ENCODE measurements at regions not wholly inside any gene's neighbourhood (a gene's known extent, or its start where the extent isn't known, plus 50 kb on each side); places are given as distances from the start of the nearest gene placed in this dataset.

DNA sequence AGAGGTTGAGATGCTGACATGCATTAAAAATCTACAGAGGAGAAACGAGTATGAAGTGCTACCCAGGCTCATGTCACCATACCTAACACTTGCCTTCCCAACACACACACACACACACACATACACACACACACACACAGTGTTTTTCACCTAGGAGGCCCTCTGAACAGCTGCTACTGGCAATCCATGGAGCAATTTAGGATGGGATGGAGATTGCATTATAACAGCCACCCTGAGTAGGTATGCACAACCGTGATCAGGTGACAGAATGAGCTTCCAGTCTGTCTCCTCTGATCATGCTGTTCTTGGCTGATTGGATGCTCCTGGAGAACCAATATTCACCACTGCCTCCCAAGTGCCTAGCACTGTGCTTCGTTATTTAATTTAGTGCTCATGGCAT is 528.5 kb upstream of the CDH5 start:
- in situ Hi-C loops (cut with HindIII; ENCODE audit: extremely low pct_ligation_motif_present, low pct_unique_long_range_greater_than_20kb): no loop called here
- BruUV-seq (replicated peaks): no TSS peak
- ChIA-PET POLR2A (no interaction called here), CTCF (ENCODE audit: low intra/inter-chr PET ratio, low total read pairs) (no interaction called here)
- no peak overlapping the region for H3K27ac ChIP-seq (ENCODE audit: extremely low read length, insufficient read depth, low read length)
- no peaks in the 10 kb centered on the region for H3K27me3 ChIP-seq (ENCODE audit: control insufficient read depth in 1 of 2, insufficient read depth in 2 of 2, low read length in 2 of 2)
- FAIRE-seq (no peak), ATAC-seq (no peak), DNase-seq (ENCODE audit: low spot score) (no peak)
- 0% methylated on average over 3 of the region's 3 CpGs for WGBS (ENCODE audit: low lambda C conversion rate)
- H3K4me1 ChIP-seq (ENCODE audit: insufficient read depth, low read length): peaks cover 4% of the 10 kb centered on the region; the same call in 1 of the 2 replicates
- no peaks in the 10 kb centered on the region for H3K9me3 ChIP-seq (ENCODE audit: low read length)
- no peaks in the 10 kb centered on the region for H3K36me3 ChIP-seq (replicated peaks in 1 of 2; ENCODE audit: control insufficient read depth in 1 of 2, insufficient read depth in 2 of 2, low read length in 2 of 2)
- TF ChIP-seq STAT5B (CRISPR knock-in tag; IDR thresholded peaks at IDR 0.05) (no peak), SRSF1 (optimal IDR thresholded peaks at IDR 0.05; ENCODE audit: low read depth, low read length) (no peak), NFRKB (IDR thresholded peaks at IDR 0.05) (no peak), HOXA3 (CRISPR knock-in tag; IDR thresholded peaks at IDR 0.05) (no peak), ZNF768 (CRISPR knock-in tag; IDR thresholded peaks at IDR 0.05) (no peak), FLYWCH1 (CRISPR knock-in tag; IDR thresholded peaks at IDR 0.05) (no peak), SNAPC2 (CRISPR knock-in tag; IDR thresholded peaks at IDR 0.05) (no peak), MLLT10 (CRISPR knock-in tag; IDR thresholded peaks at IDR 0.05) (no peak), SMAD1 (CRISPR knock-in tag; IDR thresholded peaks at IDR 0.05; ENCODE audit: borderline replicate concordance, low read depth) (no peak), BHLHE40 (IDR thresholded peaks at IDR 0.05; ENCODE audit: low read length) (no peak), POLR2AphosphoS2 (IDR thresholded peaks at IDR 0.05; ENCODE audit: low read depth, low read length) (no peak), SAFB2 (CRISPR knock-in tag; IDR thresholded peaks at IDR 0.05; ENCODE audit: borderline replicate concordance, low read depth) (no peak)
- TF ChIP-seq, protein P1, sequence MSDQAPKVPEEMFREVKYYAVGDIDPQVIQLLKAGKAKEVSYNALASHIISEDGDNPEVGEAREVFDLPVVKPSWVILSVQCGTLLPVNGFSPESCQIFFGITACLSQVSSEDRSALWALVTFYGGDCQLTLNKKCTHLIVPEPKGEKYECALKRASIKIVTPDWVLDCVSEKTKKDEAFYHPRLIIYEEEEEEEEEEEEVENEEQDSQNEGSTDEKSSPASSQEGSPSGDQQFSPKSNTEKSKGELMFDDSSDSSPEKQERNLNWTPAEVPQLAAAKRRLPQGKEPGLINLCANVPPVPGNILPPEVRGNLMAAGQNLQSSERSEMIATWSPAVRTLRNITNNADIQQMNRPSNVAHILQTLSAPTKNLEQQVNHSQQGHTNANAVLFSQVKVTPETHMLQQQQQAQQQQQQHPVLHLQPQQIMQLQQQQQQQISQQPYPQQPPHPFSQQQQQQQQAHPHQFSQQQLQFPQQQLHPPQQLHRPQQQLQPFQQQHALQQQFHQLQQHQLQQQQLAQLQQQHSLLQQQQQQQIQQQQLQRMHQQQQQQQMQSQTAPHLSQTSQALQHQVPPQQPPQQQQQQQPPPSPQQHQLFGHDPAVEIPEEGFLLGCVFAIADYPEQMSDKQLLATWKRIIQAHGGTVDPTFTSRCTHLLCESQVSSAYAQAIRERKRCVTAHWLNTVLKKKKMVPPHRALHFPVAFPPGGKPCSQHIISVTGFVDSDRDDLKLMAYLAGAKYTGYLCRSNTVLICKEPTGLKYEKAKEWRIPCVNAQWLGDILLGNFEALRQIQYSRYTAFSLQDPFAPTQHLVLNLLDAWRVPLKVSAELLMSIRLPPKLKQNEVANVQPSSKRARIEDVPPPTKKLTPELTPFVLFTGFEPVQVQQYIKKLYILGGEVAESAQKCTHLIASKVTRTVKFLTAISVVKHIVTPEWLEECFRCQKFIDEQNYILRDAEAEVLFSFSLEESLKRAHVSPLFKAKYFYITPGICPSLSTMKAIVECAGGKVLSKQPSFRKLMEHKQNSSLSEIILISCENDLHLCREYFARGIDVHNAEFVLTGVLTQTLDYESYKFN (CRISPR knock-in tag; conservative IDR thresholded peaks at IDR 0.05): no peak
- TF ChIP-seq, protein P2, sequence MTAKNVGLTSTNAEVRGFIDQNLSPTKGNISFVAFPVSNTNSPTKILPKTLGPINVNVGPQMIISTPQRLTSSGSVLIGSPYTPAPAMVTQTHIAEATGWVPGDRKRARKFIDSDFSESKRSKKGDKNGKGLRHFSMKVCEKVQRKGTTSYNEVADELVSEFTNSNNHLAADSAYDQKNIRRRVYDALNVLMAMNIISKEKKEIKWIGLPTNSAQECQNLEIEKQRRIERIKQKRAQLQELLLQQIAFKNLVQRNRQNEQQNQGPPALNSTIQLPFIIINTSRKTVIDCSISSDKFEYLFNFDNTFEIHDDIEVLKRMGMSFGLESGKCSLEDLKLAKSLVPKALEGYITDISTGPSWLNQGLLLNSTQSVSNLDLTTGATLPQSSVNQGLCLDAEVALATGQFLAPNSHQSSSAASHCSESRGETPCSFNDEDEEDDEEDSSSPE (CRISPR knock-in tag; IDR thresholded peaks at IDR 0.05): no peak
- H3K4me2 ChIP-seq (ENCODE audit: low read depth, low read length): no peak overlapping the region
- no peaks in the 10 kb centered on the region for H4K20me1 ChIP-seq (ENCODE audit: insufficient read depth, low read length)
- H3K79me2 ChIP-seq (ENCODE audit: insufficient read depth, low read length): no peaks in the 10 kb centered on the region
- H3K4me3 ChIP-seq (replicated peaks in 1 of 3; ENCODE audit: insufficient read depth in 1 of 3, low read depth in 2 of 3, low read length in 3 of 3): no peak overlapping the region
- H3K9ac ChIP-seq (ENCODE audit: insufficient read depth, low read depth, low read length): no peak overlapping the region
- intact Hi-C loops (cut with micrococcal nuclease; ENCODE audit: unreplicated experiment): no loop called here
- no peak overlapping the region for H2AFZ ChIP-seq (ENCODE audit: low read length)
